AG04450 (cell line): ENCODE measurements at regions not wholly inside any gene's neighbourhood (a gene's known extent, or its start where the extent isn't known, plus 50 kb on each side); places are given as distances from the start of the nearest gene placed in this dataset.

ENCODE experiments used
- CTCF ChIA-PET: fragments of 300-600, 350-600 bp; formaldehyde crosslinking; extraction: SDS; loops from one replicate; lab custom pipeline; 2022; ENCODE audit warnings: antibody characterized with exemption, inconsistent platforms; lab: Charles Lee
- POLR2A ChIA-PET: fragments of 350-600 bp; formaldehyde crosslinking; extraction: SDS; loops from one replicate; lab custom pipeline; 2021; ENCODE audit warnings: antibody characterized with exemption, inconsistent platforms; lab: Yijun Ruan, JAX
- DNase-seq: peaks from one replicate; pipeline ENCODE4 v3.0.0-alpha.2; 2011; ENCODE audit warnings: low read depth, low spot score
- H3K27ac ChIP-seq: one replicate; pipeline ENCODE4 v1.5.1; 2012; ENCODE audit warnings: low read depth, low read length, control low read depth
- H3K27me3 ChIP-seq: one replicate; pipeline ENCODE4 v1.6.0; 2012; ENCODE audit warnings: low read length; ENCODE audit not compliant: control insufficient read depth, insufficient read depth
- H3K4me3 ChIP-seq: 2 replicates; pipeline ENCODE4 v1.5.1; 2011; ENCODE audit warnings: mild to moderate bottlenecking, low read depth, low read length, control low read depth
- H3K9me3 ChIP-seq: 2 replicates; pipeline ENCODE4 v1.5.1; 2012; ENCODE audit warnings: low read length; ENCODE audit not compliant: control insufficient read depth, insufficient read depth
- CTCF ChIP-seq: IDR thresholded peaks from 2 replicates; pipeline ENCODE4 v1.5.1; 2011; ENCODE audit warnings: low read depth, low read length, control low read depth, inconsistent platforms

GRCh38 chr6:62683063-62683462 lies 397.0 kb upstream of the KHDRBS2 start:
- H3K9me3 ChIP-seq, result peaks cover 10% of the 10 kb centered on the region
- ChIA-PET POLR2A (no interaction called here), CTCF (no interaction called here)
- no peak overlapping the region for H3K4me3 ChIP-seq
- no peak overlapping the region for H3K27ac ChIP-seq
- DNase-seq, result no peak
- TF ChIP-seq CTCF, result no peak
- no peaks in the 10 kb centered on the region for H3K27me3 ChIP-seq

GRCh38 chr6:62681108-62681507 lies 395.1 kb upstream of the KHDRBS2 start:
- TF ChIP-seq CTCF, result no peak
- CTCF ChIA-PET, result no interaction called here
- H3K27ac ChIP-seq, result no peak overlapping the region
- DNase-seq, result no peak
- H3K9me3 ChIP-seq, result peaks cover 14% of the 10 kb centered on the region
- POLR2A ChIA-PET, result no interaction called here
- H3K4me3 ChIP-seq, result no peak overlapping the region
- H3K27me3 ChIP-seq, result no peaks in the 10 kb centered on the region

GRCh38 chr6:62672989-62673388 lies 387.0 kb upstream of the KHDRBS2 start:
- H3K27me3 ChIP-seq, result no peaks in the 10 kb centered on the region
- ChIA-PET CTCF (no interaction called here), POLR2A (no interaction called here)
- no peak overlapping the region for H3K4me3 ChIP-seq
- H3K9me3 ChIP-seq, result peaks cover 3% of the 10 kb centered on the region; the same call in 1 of the 2 replicates
- no peak overlapping the region for H3K27ac ChIP-seq
- DNase-seq, result no peak
- TF ChIP-seq CTCF, result no peak

- TF ChIP-seq CTCF, result no peak
- Histone ChIP-seq H3K27me3 (no peaks in the 10 kb centered on the region), H3K4me3 (no peak overlapping the region), H3K27ac (no peak overlapping the region), H3K9me3 (no peaks in the 10 kb centered on the region)
- ChIA-PET CTCF (no interaction called here), POLR2A (no interaction called here)
- DNase-seq, result no peak
Measured at GRCh38 chr6:62670490-62671223, 384.6 kb upstream of the KHDRBS2 start.

- Histone ChIP-seq H3K4me3 (no peak overlapping the region), H3K9me3 (no peaks in the 10 kb centered on the region), H3K27me3 (no peaks in the 10 kb centered on the region), H3K27ac (no peak overlapping the region)
- POLR2A ChIA-PET, result no interaction called here
- no peak for DNase-seq
- CTCF ChIA-PET, result no interaction called here
- no peak for TF ChIP-seq CTCF
Measured at GRCh38 chr6:62669831-62670230, 383.8 kb upstream of the KHDRBS2 start.
